ENCODE measurements at regions not wholly inside any gene's neighbourhood (a gene's known extent, or its start where the extent isn't known, plus 50 kb on each side); places are given as distances from the start of the nearest gene placed in this dataset.

DNA sequence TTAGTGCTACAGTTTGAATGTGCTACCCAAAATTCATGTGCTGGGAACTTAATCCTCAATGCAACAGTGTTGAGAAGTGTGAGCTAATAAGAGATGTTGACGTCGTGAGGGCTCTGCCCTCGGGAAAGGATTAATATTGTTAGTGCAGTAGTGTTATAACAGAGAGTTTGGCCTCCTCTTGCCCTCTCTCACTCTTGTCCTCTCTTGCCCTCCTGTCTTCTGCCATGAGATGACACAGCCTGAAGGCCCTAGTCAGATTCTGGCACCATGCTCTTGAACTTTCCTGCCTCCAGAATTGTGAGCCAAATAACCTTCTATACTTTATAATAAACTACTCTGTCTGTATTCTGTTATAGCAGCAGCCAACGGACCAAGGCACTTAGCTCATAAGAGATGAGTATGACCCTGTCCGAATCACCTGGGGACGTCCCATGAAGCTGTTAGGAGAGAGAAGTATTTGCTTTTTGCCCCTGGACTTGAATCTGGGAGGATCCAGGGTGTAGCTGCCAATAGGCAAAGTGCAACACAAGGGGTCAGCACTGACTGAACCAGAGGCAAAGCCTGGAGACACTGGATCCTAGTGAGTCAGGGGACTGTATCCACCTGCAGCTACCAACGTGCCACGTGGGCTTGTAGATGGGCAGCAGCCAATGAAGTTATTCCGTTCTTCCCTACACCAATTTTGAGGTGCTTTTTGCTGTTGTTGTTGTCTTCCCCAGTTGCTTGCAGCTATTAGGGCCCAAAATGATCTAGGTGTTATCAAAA lies 233.7 kb downstream of the THBS2 start:
- Histone ChIP-seq H3K27ac (ENCODE audit: low read depth in 2 of 2, low read length in 2 of 2) (no peak overlapping the region), H3K36me3 (ENCODE audit: control insufficient read depth in 2 of 3, insufficient read depth in 3 of 3, low read length in 3 of 3) (no peaks in the 10 kb centered on the region), H3K9ac (ENCODE audit: low read length in 3 of 3) (no peak overlapping the region), H3K27me3 (ENCODE audit: control insufficient read depth, insufficient read depth, low read length) (no peaks in the 10 kb centered on the region), H3K4me3 (ENCODE audit: low read length in 3 of 3) (no peak overlapping the region), H3K9me3 (ENCODE audit: control insufficient read depth in 2 of 3, insufficient read depth in 1 of 3, low read length in 3 of 3) (peaks cover 0 to 7% (median 0%) of the 10 kb centered on the region in 3 donors), H3K4me1 (ENCODE audit: control insufficient read depth in 2 of 3, insufficient read depth in 2 of 3, low read depth in 1 of 3, low read length in 3 of 3) (no peaks in the 10 kb centered on the region)
- DNase-seq: no peak
- no peak for FAIRE-seq
- TF ChIP-seq, protein P1, sequence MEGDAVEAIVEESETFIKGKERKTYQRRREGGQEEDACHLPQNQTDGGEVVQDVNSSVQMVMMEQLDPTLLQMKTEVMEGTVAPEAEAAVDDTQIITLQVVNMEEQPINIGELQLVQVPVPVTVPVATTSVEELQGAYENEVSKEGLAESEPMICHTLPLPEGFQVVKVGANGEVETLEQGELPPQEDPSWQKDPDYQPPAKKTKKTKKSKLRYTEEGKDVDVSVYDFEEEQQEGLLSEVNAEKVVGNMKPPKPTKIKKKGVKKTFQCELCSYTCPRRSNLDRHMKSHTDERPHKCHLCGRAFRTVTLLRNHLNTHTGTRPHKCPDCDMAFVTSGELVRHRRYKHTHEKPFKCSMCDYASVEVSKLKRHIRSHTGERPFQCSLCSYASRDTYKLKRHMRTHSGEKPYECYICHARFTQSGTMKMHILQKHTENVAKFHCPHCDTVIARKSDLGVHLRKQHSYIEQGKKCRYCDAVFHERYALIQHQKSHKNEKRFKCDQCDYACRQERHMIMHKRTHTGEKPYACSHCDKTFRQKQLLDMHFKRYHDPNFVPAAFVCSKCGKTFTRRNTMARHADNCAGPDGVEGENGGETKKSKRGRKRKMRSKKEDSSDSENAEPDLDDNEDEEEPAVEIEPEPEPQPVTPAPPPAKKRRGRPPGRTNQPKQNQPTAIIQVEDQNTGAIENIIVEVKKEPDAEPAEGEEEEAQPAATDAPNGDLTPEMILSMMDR (IDR thresholded peaks at IDR 0.05; ENCODE audit: borderline replicate concordance, extremely low read depth, insufficient read depth): no peak
- intact Hi-C loops (cut with DNase I): no loop called here

- Histone ChIP-seq H3K4me3 (ENCODE audit: low read length in 3 of 3) (no peak overlapping the region), H3K36me3 (ENCODE audit: control insufficient read depth in 2 of 3, insufficient read depth in 3 of 3, low read length in 3 of 3) (no peaks in the 10 kb centered on the region), H3K27ac (ENCODE audit: low read depth in 2 of 2, low read length in 2 of 2) (no peak overlapping the region), H3K9me3 (ENCODE audit: control insufficient read depth in 2 of 3, insufficient read depth in 1 of 3, low read length in 3 of 3) (peaks cover 0 to 7% (median 0%) of the 10 kb centered on the region in 3 donors), H3K9ac (ENCODE audit: low read length in 3 of 3) (no peak overlapping the region), H3K27me3 (ENCODE audit: control insufficient read depth, insufficient read depth, low read length) (no peaks in the 10 kb centered on the region), H3K4me1 (ENCODE audit: control insufficient read depth in 2 of 3, insufficient read depth in 2 of 3, low read depth in 1 of 3, low read length in 3 of 3) (no peaks in the 10 kb centered on the region)
- DNase-seq (no peak), FAIRE-seq (no peak)
- intact Hi-C loops (cut with DNase I): no loop called here
- TF ChIP-seq, protein P1 (IDR thresholded peaks at IDR 0.05; ENCODE audit: borderline replicate concordance, extremely low read depth, insufficient read depth): no peak
These were observed 234.5 kb downstream of the THBS2 start for GRCh38 chr6:169019111-169019510.

GRCh38 chr6:169016758-169017157 lies 236.9 kb downstream of the THBS2 start:
- H3K27ac ChIP-seq (ENCODE audit: low read depth in 2 of 2, low read length in 2 of 2): no peak overlapping the region
- peaks cover 0 to 7% (median 0%) of the 10 kb centered on the region in 3 donors for H3K9me3 ChIP-seq (ENCODE audit: control insufficient read depth in 2 of 3, insufficient read depth in 1 of 3, low read length in 3 of 3)
- H3K36me3 ChIP-seq (ENCODE audit: control insufficient read depth in 2 of 3, insufficient read depth in 3 of 3, low read length in 3 of 3): no peaks in the 10 kb centered on the region
- DNase-seq: no peak
- intact Hi-C loops (cut with DNase I): no loop called here
- no peaks in the 10 kb centered on the region for H3K4me1 ChIP-seq (ENCODE audit: control insufficient read depth in 2 of 3, insufficient read depth in 2 of 3, low read depth in 1 of 3, low read length in 3 of 3)
- TF ChIP-seq, protein P1 (IDR thresholded peaks at IDR 0.05; ENCODE audit: borderline replicate concordance, extremely low read depth, insufficient read depth): no peak
- FAIRE-seq: no peak
- H3K9ac ChIP-seq (ENCODE audit: low read length in 3 of 3): no peak overlapping the region
- no peak overlapping the region for H3K4me3 ChIP-seq (ENCODE audit: low read length in 3 of 3)
- H3K27me3 ChIP-seq (ENCODE audit: control insufficient read depth, insufficient read depth, low read length): no peaks in the 10 kb centered on the region
